Testis (tissue), 2 donors: ENCODE measurements at regions not wholly inside any gene's neighbourhood (a gene's known extent, or its start where the extent isn't known, plus 50 kb on each side); places are given as distances from the start of the nearest gene placed in this dataset.

ENCODE experiments used
- DNase-seq: peaks from one replicate; pipeline ENCODE4 v3.0.0-alpha.2; 2019
- H3K27ac ChIP-seq, 2 donors: fragments of 200-600 bp; sonication (generic); one replicate each; pipeline ENCODE4 v1.5.1; 2019
- H3K27me3 ChIP-seq: fragments of 200-600 bp; sonication (generic); one replicate; pipeline ENCODE4 v1.5.1; 2019
- H3K36me3 ChIP-seq: fragments of 200-600 bp; sonication (generic); one replicate; pipeline ENCODE4 v1.5.1; 2017; ENCODE audit warnings: low read depth; ENCODE audit errors: missing control alignments
- H3K4me1 ChIP-seq: fragments of 200-600 bp; sonication (generic); one replicate; pipeline ENCODE4 v1.5.1; 2019
- H3K4me3 ChIP-seq, 2 donors: fragments of 200-600 bp; sonication (generic); one replicate each; pipeline ENCODE4 v1.5.1; 2017 to 2019
- H3K9me3 ChIP-seq: fragments of 200-600 bp; sonication (generic); one replicate; pipeline ENCODE4 v1.5.1; 2017
- CTCF ChIP-seq, 3 experiments: fragments of 450-650 bp in 2 of 3; fragments of 200-600 bp in 1 of 3; sonication (generic) in 1 of 3; IDR thresholded peaks; one replicate each; pipeline ENCODE4 v1.5.1; 2016 to 2019; ENCODE audit warnings: antibody characterized with exemption in 3 of 3, mild to moderate bottlenecking in 2 of 3, moderate library complexity in 1 of 3
- POLR2A ChIP-seq: fragments of 450-650 bp; IDR thresholded peaks from one replicate; pipeline ENCODE4 v1.6.1; 2017; ENCODE audit warnings: antibody characterized with exemption, mild to moderate bottlenecking, moderate library complexity
- whole genome bisulfite sequencing, 2 donors: methylation state at CpG; one replicate each; pipeline ENCODE4 v1.1.5; 2018; 5-methylcytosine and 5-hydroxymethylcytosine counted together
- intact Hi-C: fragments of 100-400 bp; cut with DNase I; formaldehyde crosslinking; loops from one replicate; pipeline ENCODE4 v1.15.1; 2023; ENCODE audit warnings: low total_unique reads

- H3K4me1 ChIP-seq = no peaks in the 10 kb centered on the region
Measured at GRCh38 chr1:219350172-219350931, 176.7 kb downstream of the LYPLAL1 start.

GRCh38 chr1:219347921-219348391, 174.3 kb downstream of the LYPLAL1 start:
- Histone ChIP-seq H3K27me3 (no peaks in the 10 kb centered on the region), H3K4me1 (no peaks in the 10 kb centered on the region), H3K4me3 (no peak overlapping the region), H3K27ac (no peak overlapping the region), H3K9me3 (no peaks in the 10 kb centered on the region), H3K36me3 (no peaks in the 10 kb centered on the region)
- TF ChIP-seq POLR2A (no peak), CTCF (IDR thresholded peaks at IDR 0.05) (no peak)
- 40 to 62% methylated on average over 5 of the region's 5 CpGs for WGBS, 2 donors
- intact Hi-C loops = no loop called here
- DNase-seq = peak; percentile 14

More at GRCh38 chr1:219350172-219350931, 176.7 kb downstream of the LYPLAL1 start:
- H3K36me3 ChIP-seq = no peaks in the 10 kb centered on the region
- H3K27me3 ChIP-seq = no peaks in the 10 kb centered on the region
- no peak overlapping the region for H3K4me3 ChIP-seq
- WGBS, 2 donors = 73 to 76% methylated on average over 5 of the region's 5 CpGs
- intact Hi-C loops = no loop called here
- no peaks in the 10 kb centered on the region for H3K9me3 ChIP-seq
- no peak for TF ChIP-seq CTCF (IDR thresholded peaks at IDR 0.05)
- TF ChIP-seq POLR2A = no peak
- no peak overlapping the region for H3K27ac ChIP-seq
- no peak for DNase-seq

GRCh38 chr1:219347376-219347775, 173.7 kb downstream of the LYPLAL1 start:
- Histone ChIP-seq H3K27ac (no peak overlapping the region), H3K9me3 (no peaks in the 10 kb centered on the region), H3K4me3 (no peak overlapping the region), H3K4me1 (no peaks in the 10 kb centered on the region), H3K27me3 (no peaks in the 10 kb centered on the region), H3K36me3 (no peaks in the 10 kb centered on the region)
- DNase-seq = no peak
- TF ChIP-seq POLR2A (no peak), CTCF (IDR thresholded peaks at IDR 0.05) (no peak)
- 89 to 95% methylated on average over 1 of the region's 1 CpG for WGBS, 2 donors
- intact Hi-C loops = no loop called here

- no peaks in the 10 kb centered on the region for H3K36me3 ChIP-seq
- intact Hi-C loops = no loop called here
- H3K27ac ChIP-seq = no peak overlapping the region
- TF ChIP-seq CTCF (IDR thresholded peaks at IDR 0.05) (no peak), POLR2A (no peak)
- no peaks in the 10 kb centered on the region for H3K27me3 ChIP-seq
- no peaks in the 10 kb centered on the region for H3K9me3 ChIP-seq
- no peak overlapping the region for H3K4me3 ChIP-seq
- DNase-seq = no peak
- no peaks in the 10 kb centered on the region for H3K4me1 ChIP-seq
Measured at GRCh38 chr1:219345953-219346352, 172.3 kb downstream of the LYPLAL1 start.

GRCh38 chr1:219342836-219343235, 169.2 kb downstream of the LYPLAL1 start:
- Histone ChIP-seq H3K36me3 (no peaks in the 10 kb centered on the region), H3K4me1 (no peaks in the 10 kb centered on the region), H3K4me3 (no peak overlapping the region), H3K27ac (no peak overlapping the region), H3K27me3 (no peaks in the 10 kb centered on the region), H3K9me3 (no peaks in the 10 kb centered on the region)
- 87 to 92% methylated on average over 4 of the region's 4 CpGs for WGBS, 2 donors
- TF ChIP-seq CTCF (IDR thresholded peaks at IDR 0.05) (no peak), POLR2A (no peak)
- intact Hi-C loops = no loop called here
- no peak for DNase-seq
